ENCODE measurements at regions not wholly inside any gene's neighbourhood (a gene's known extent, or its start where the extent isn't known, plus 50 kb on each side); places are given as distances from the start of the nearest gene placed in this dataset.

- TF ChIP-seq CTCF (IDR thresholded peaks at IDR 0.05), result no peak
- Histone ChIP-seq H3K27me3 (ENCODE audit: low read depth) (peaks cover 7% of the 10 kb centered on the region), H3K36me3 (no peaks in the 10 kb centered on the region), H3K9me3 (no peaks in the 10 kb centered on the region), H3K27ac (no peak overlapping the region), H3K4me3 (no peak overlapping the region), H3K4me1 (peaks cover 8% of the 10 kb centered on the region)
- intact Hi-C loops (cut with DNase I), result no loop called here
- ATAC-seq (no peak), DNase-seq (no peak)
Observed at GRCh38 chr11:70523384-70524095, 125.2 kb downstream of the CTTN start.

GRCh38 chr11:70524096-70524922, 126.0 kb downstream of the CTTN start:
- no peak for TF ChIP-seq CTCF (IDR thresholded peaks at IDR 0.05)
- no peak overlapping the region for H3K27ac ChIP-seq
- H3K4me3 ChIP-seq, result no peak overlapping the region
- DNase-seq (no peak), ATAC-seq (no peak)
- peaks cover 7% of the 10 kb centered on the region for H3K27me3 ChIP-seq (ENCODE audit: low read depth)
- no peaks in the 10 kb centered on the region for H3K9me3 ChIP-seq
- intact Hi-C loops (cut with DNase I), result no loop called here
- no peaks in the 10 kb centered on the region for H3K36me3 ChIP-seq
- H3K4me1 ChIP-seq, result peaks cover 8% of the 10 kb centered on the region

GRCh38 chr11:70525006-70525405, 126.7 kb downstream of the CTTN start:
- Histone ChIP-seq H3K9me3 (no peaks in the 10 kb centered on the region), H3K36me3 (no peaks in the 10 kb centered on the region), H3K27ac (no peak overlapping the region), H3K27me3 (ENCODE audit: low read depth) (peaks cover 7% of the 10 kb centered on the region), H3K4me3 (no peak overlapping the region), H3K4me1 (peaks cover 8% of the 10 kb centered on the region)
- no peak for DNase-seq
- ATAC-seq, result peak in 1 of 2 donors; percentile 3
- TF ChIP-seq CTCF (IDR thresholded peaks at IDR 0.05), result no peak
- intact Hi-C loops (cut with DNase I), result no loop called here

GRCh38 chr11:70525466-70525865, 127.1 kb downstream of the CTTN start:
- no peak for DNase-seq
- H3K9me3 ChIP-seq, result no peaks in the 10 kb centered on the region
- no peak overlapping the region for H3K27ac ChIP-seq
- H3K4me1 ChIP-seq, result peaks cover 8% of the 10 kb centered on the region
- intact Hi-C loops (cut with DNase I), result no loop called here
- no peak overlapping the region for H3K4me3 ChIP-seq
- no peak for TF ChIP-seq CTCF (IDR thresholded peaks at IDR 0.05)
- peaks cover 7% of the 10 kb centered on the region for H3K27me3 ChIP-seq (ENCODE audit: low read depth)
- H3K36me3 ChIP-seq, result no peaks in the 10 kb centered on the region
- no peak for ATAC-seq

- Histone ChIP-seq H3K4me1 (peaks cover 8% of the 10 kb centered on the region), H3K27ac (no peak overlapping the region), H3K27me3 (ENCODE audit: low read depth) (peaks cover 7% of the 10 kb centered on the region), H3K9me3 (no peaks in the 10 kb centered on the region), H3K36me3 (no peaks in the 10 kb centered on the region), H3K4me3 (no peak overlapping the region)
- intact Hi-C loops (cut with DNase I), result no loop called here
- TF ChIP-seq CTCF (IDR thresholded peaks at IDR 0.05), result no peak
- DNase-seq, result peak; percentile 81
- ATAC-seq, result peak; percentile 84 to 85
Observed at GRCh38 chr11:70526116-70527045, 128.1 kb downstream of the CTTN start.

All from lower lobe of right lung (tissue), 2 donors.